Lower leg skin (tissue), 3 donors: ENCODE measurements at regions not wholly inside any gene's neighbourhood (a gene's known extent, or its start where the extent isn't known, plus 50 kb on each side); places are given as distances from the start of the nearest gene placed in this dataset.

ENCODE experiments used
- CTCF ChIP-seq, 3 donors: fragments of 450-650 bp; IDR thresholded peaks; one replicate each; pipeline ENCODE4 v1.5.1; 2016; ENCODE audit warnings: antibody characterized with exemption in 3 of 3, mild to moderate bottlenecking in 3 of 3, moderate library complexity in 2 of 3
- POLR2A ChIP-seq, 2 donors: fragments of 450-650 bp; IDR thresholded peaks; one replicate each; pipeline ENCODE4 v1.6.1; 2016 to 2017; ENCODE audit warnings: antibody characterized with exemption in 2 of 2, mild to moderate bottlenecking in 1 of 2, moderate library complexity in 1 of 2

- TF ChIP-seq POLR2A (IDR thresholded peaks at IDR 0.05) (no peak), CTCF (IDR thresholded peaks at IDR 0.05) (no peak)
These were observed 66.5 kb upstream of the PRKACB start for GRCh38 chr1:84077476-84078107.
